ENCODE measurements at regions not wholly inside any gene's neighbourhood (a gene's known extent, or its start where the extent isn't known, plus 50 kb on each side); places are given as distances from the start of the nearest gene placed in this dataset.

GRCh38 chr1:239874831-239875230, 216.9 kb upstream of the FMN2 start:
- TF ChIP-seq POLR2A (IDR thresholded peaks at IDR 0.05; ENCODE audit: low read depth, low read length): no peak
- TF ChIP-seq CTCF (conservative IDR thresholded peaks at IDR 0.05; ENCODE audit: low read depth, low read length): no peak
- no peak for TF ChIP-seq CHD1 (IDR thresholded peaks at IDR 0.05; ENCODE audit: low read depth, low read length)
- no peak for TF ChIP-seq CEBPB (IDR thresholded peaks at IDR 0.05; ENCODE audit: low read depth, low read length)
- no peak for TF ChIP-seq RFX5 (IDR thresholded peaks at IDR 0.05; ENCODE audit: low read depth, low read length)
- TF ChIP-seq RCOR1 (IDR thresholded peaks at IDR 0.05; ENCODE audit: insufficient replicate concordance, low read length): no peak
- TF ChIP-seq USF2 (IDR thresholded peaks at IDR 0.05; ENCODE audit: low read depth, low read length): no peak
- no peak for TF ChIP-seq ELK1 (IDR thresholded peaks at IDR 0.05; ENCODE audit: borderline replicate concordance, low read depth, low read length)

Measured in IMR-90 (cell line).